ENCODE measurements at regions not wholly inside any gene's neighbourhood (a gene's known extent, or its start where the extent isn't known, plus 50 kb on each side); places are given as distances from the start of the nearest gene placed in this dataset.

GRCh38 chr15:96581371-96581770 lies 250.9 kb downstream of the NR2F2 start:
- no peaks in the 10 kb centered on the region for H3K9me3 Mint-ChIP-seq (ENCODE audit: unreplicated experiment)
- DNase-seq (ENCODE audit: extremely low spot score, unreplicated experiment) = no peak
- no peak for TF ChIP-seq CTCF (IDR thresholded peaks at IDR 0.05)
- H3K36me3 Mint-ChIP-seq (ENCODE audit: unreplicated experiment) = no peaks in the 10 kb centered on the region
- no peak overlapping the region for H3K4me3 Mint-ChIP-seq (ENCODE audit: unreplicated experiment)
- H3K4me1 Mint-ChIP-seq (ENCODE audit: unreplicated experiment) = peaks cover 2% of the 10 kb centered on the region
- H3K27me3 Mint-ChIP-seq (ENCODE audit: unreplicated experiment) = peaks cover 39% of the 10 kb centered on the region
- no peak overlapping the region for H3K27ac Mint-ChIP-seq (ENCODE audit: unreplicated experiment)

GRCh38 chr15:96582473-96582872 lies 252.0 kb downstream of the NR2F2 start:
- Mint-ChIP-seq H3K4me3 (ENCODE audit: unreplicated experiment) (no peak overlapping the region), H3K27ac (ENCODE audit: unreplicated experiment) (no peak overlapping the region), H3K9me3 (ENCODE audit: unreplicated experiment) (no peaks in the 10 kb centered on the region), H3K4me1 (ENCODE audit: unreplicated experiment) (peaks cover 2% of the 10 kb centered on the region), H3K36me3 (ENCODE audit: unreplicated experiment) (no peaks in the 10 kb centered on the region), H3K27me3 (ENCODE audit: unreplicated experiment) (peaks cover 38% of the 10 kb centered on the region)
- TF ChIP-seq CTCF (IDR thresholded peaks at IDR 0.05) = no peak
- DNase-seq (ENCODE audit: extremely low spot score, unreplicated experiment) = no peak

GRCh38 chr15:96583671-96584070 lies 253.2 kb downstream of the NR2F2 start:
- H3K9me3 Mint-ChIP-seq (ENCODE audit: unreplicated experiment) = no peaks in the 10 kb centered on the region
- peaks cover 40% of the 10 kb centered on the region for H3K27me3 Mint-ChIP-seq (ENCODE audit: unreplicated experiment)
- no peaks in the 10 kb centered on the region for H3K36me3 Mint-ChIP-seq (ENCODE audit: unreplicated experiment)
- H3K27ac Mint-ChIP-seq (ENCODE audit: unreplicated experiment) = no peak overlapping the region
- peak; percentile 8 for TF ChIP-seq CTCF (IDR thresholded peaks at IDR 0.05)
- H3K4me3 Mint-ChIP-seq (ENCODE audit: unreplicated experiment) = no peak overlapping the region
- DNase-seq (ENCODE audit: extremely low spot score, unreplicated experiment) = no peak
- H3K4me1 Mint-ChIP-seq (ENCODE audit: unreplicated experiment) = peaks cover 2% of the 10 kb centered on the region

GRCh38 chr15:96585484-96586386 lies 255.2 kb downstream of the NR2F2 start:
- Mint-ChIP-seq H3K9me3 (ENCODE audit: unreplicated experiment) (no peaks in the 10 kb centered on the region), H3K4me3 (ENCODE audit: unreplicated experiment) (no peak overlapping the region), H3K36me3 (ENCODE audit: unreplicated experiment) (no peaks in the 10 kb centered on the region), H3K27me3 (ENCODE audit: unreplicated experiment) (peaks cover 52% of the 10 kb centered on the region), H3K27ac (ENCODE audit: unreplicated experiment) (no peak overlapping the region), H3K4me1 (ENCODE audit: unreplicated experiment) (peaks cover 2% of the 10 kb centered on the region)
- DNase-seq (ENCODE audit: extremely low spot score, unreplicated experiment) = no peak
- peak; percentile 54 for TF ChIP-seq CTCF (IDR thresholded peaks at IDR 0.05)

GRCh38 chr15:96586901-96587300 lies 256.4 kb downstream of the NR2F2 start:
- Mint-ChIP-seq H3K36me3 (ENCODE audit: unreplicated experiment) (no peaks in the 10 kb centered on the region), H3K27ac (ENCODE audit: unreplicated experiment) (no peak overlapping the region), H3K4me1 (ENCODE audit: unreplicated experiment) (peaks cover 2% of the 10 kb centered on the region), H3K4me3 (ENCODE audit: unreplicated experiment) (no peak overlapping the region), H3K9me3 (ENCODE audit: unreplicated experiment) (no peaks in the 10 kb centered on the region), H3K27me3 (ENCODE audit: unreplicated experiment) (peaks cover 56% of the 10 kb centered on the region)
- DNase-seq (ENCODE audit: extremely low spot score, unreplicated experiment) = no peak
- TF ChIP-seq CTCF (IDR thresholded peaks at IDR 0.05) = no peak

All from osteocyte (in vitro differentiated cells).